Tibial nerve (tissue), 4 donors: ENCODE measurements at regions not wholly inside any gene's neighbourhood (a gene's known extent, or its start where the extent isn't known, plus 50 kb on each side); places are given as distances from the start of the nearest gene placed in this dataset.

Experiments
- EP300 ChIP-seq, 2 donors: sonication (generic); formaldehyde crosslinking; IDR thresholded peaks; one replicate each; pipeline ENCODE4 v1.6.1; 2017; ENCODE audit warnings: antibody characterized with exemption in 2 of 2, mild to moderate bottlenecking in 1 of 2
- POLR2A ChIP-seq, 2 donors: fragments of 450-650 bp; IDR thresholded peaks; one replicate each; pipeline ENCODE4 v1.6.1; 2017; ENCODE audit warnings: antibody characterized with exemption in 2 of 2, mild to moderate bottlenecking in 2 of 2, moderate library complexity in 2 of 2
- TF ChIP-seq, protein P1 (sequence below), 5 experiments: fragments of 200-600 bp in 3 of 5; fragments of 450-650 bp in 2 of 5; sonication (generic) in 3 of 5; IDR thresholded peaks; one replicate each; pipeline ENCODE4 v1.5.1; 2016 to 2019; ENCODE audit warnings: antibody characterized with exemption in 5 of 5, mild to moderate bottlenecking in 3 of 5, moderate library complexity in 2 of 5

DNA sequence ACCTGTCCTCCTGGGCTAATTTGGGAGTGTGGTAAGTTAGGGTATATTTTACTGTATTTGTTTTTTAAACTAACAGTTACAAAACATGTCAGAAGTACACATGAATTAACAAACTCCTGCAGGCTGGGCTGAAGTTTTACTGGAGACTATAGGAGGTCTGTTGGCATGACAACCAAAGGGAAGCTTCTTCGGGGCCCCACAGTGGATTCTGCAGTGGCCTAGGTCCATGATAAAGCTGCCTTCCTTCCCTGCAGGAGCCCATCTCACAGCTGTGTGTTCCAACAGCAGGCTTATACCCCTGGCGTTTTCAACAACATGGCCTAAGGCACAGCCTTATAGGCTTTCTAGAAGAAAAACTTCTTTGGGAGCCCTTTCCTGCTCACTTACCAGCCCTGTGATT is 128.0 kb upstream of the SETBP1 start:
- TF ChIP-seq POLR2A (IDR thresholded peaks at IDR 0.05) = no peak
- TF ChIP-seq, protein P1, sequence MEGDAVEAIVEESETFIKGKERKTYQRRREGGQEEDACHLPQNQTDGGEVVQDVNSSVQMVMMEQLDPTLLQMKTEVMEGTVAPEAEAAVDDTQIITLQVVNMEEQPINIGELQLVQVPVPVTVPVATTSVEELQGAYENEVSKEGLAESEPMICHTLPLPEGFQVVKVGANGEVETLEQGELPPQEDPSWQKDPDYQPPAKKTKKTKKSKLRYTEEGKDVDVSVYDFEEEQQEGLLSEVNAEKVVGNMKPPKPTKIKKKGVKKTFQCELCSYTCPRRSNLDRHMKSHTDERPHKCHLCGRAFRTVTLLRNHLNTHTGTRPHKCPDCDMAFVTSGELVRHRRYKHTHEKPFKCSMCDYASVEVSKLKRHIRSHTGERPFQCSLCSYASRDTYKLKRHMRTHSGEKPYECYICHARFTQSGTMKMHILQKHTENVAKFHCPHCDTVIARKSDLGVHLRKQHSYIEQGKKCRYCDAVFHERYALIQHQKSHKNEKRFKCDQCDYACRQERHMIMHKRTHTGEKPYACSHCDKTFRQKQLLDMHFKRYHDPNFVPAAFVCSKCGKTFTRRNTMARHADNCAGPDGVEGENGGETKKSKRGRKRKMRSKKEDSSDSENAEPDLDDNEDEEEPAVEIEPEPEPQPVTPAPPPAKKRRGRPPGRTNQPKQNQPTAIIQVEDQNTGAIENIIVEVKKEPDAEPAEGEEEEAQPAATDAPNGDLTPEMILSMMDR (IDR thresholded peaks at IDR 0.05) = no peak
- no peak for TF ChIP-seq EP300 (IDR thresholded peaks at IDR 0.05)
